Activated T-helper 2 cell treated with anti-CD3 and anti-CD28 coated beads, Interferon-gamma antibody, Interleukin-2, Interleukin-4, amounts not matched to agents 10 μg/mL and 5 μg/mL and 100 μg/mL, durations not matched to agents 14 hours and 24 hours and 36 hours (primary cell): ENCODE measurements at regions not wholly inside any gene's neighbourhood (a gene's known extent, or its start where the extent isn't known, plus 50 kb on each side); places are given as distances from the start of the nearest gene placed in this dataset.
"Not testable (repeated sequence)": the region's sequence is repeated elsewhere in the genome, so short reads cannot be mapped to it uniquely, and the experiment has no call there.

ENCODE experiments used
- DNase-seq: peaks from one replicate; pipeline ENCODE4 v3.0.0; 2021; ENCODE audit warnings: low spot score
- H3K27ac Mint-ChIP-seq: one replicate; pipeline ENCODE4 v1.8.0; 2021; ENCODE audit warnings: mixed read lengths
- H3K27me3 Mint-ChIP-seq: one replicate; pipeline ENCODE4 v1.8.0; 2021; ENCODE audit warnings: low read depth, mixed read lengths
- H3K36me3 Mint-ChIP-seq: one replicate; pipeline ENCODE4 v1.8.0; 2021; ENCODE audit warnings: low read depth, mixed read lengths
- H3K4me1 Mint-ChIP-seq: one replicate; pipeline ENCODE4 v1.8.0; 2021; ENCODE audit warnings: low read depth, mixed read lengths
- H3K4me3 Mint-ChIP-seq: one replicate; pipeline ENCODE4 v1.8.0; 2021; ENCODE audit warnings: low read depth, mild to moderate bottlenecking, moderate library complexity, mixed read lengths
- H3K9me3 Mint-ChIP-seq: one replicate; pipeline ENCODE4 v1.8.0; 2021; ENCODE audit warnings: mixed read lengths
- intact Hi-C: fragments of 100-400 bp; cut with micrococcal nuclease; formaldehyde crosslinking; loops from one replicate; pipeline ENCODE4 v1.15.1; 2023

DNA sequence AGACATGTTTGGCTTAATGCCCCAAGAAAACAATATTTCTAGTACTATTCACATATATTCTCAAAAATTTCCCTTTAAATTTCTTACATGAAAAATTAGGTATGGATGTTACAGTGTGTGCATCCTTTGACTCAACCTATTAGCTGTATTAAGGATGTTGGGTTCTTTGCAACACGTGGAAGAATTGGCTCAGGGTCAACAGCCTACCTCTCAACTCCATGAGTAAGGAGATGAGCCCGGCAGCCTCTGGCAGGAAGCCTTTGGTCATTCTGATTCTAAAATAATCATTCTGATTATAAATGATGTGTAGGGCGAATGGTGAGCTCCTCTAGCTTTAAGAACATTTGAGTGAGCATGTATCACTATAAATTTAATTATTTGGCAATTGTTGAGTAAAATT is 148.0 kb upstream of the WDFY3 start:
- H3K4me1 Mint-ChIP-seq, result no peaks in the 10 kb centered on the region
- no peak overlapping the region for H3K4me3 Mint-ChIP-seq
- intact Hi-C loops, result no loop called here
- H3K9me3 Mint-ChIP-seq, result no peaks in the 10 kb centered on the region
- no peaks in the 10 kb centered on the region for H3K36me3 Mint-ChIP-seq
- H3K27ac Mint-ChIP-seq, result no peak overlapping the region
- no peak for DNase-seq
- no peaks in the 10 kb centered on the region for H3K27me3 Mint-ChIP-seq

- no peak overlapping the region for H3K4me3 Mint-ChIP-seq
- H3K4me1 Mint-ChIP-seq, result no peaks in the 10 kb centered on the region
- H3K27me3 Mint-ChIP-seq, result no peaks in the 10 kb centered on the region
- intact Hi-C loops, result no loop called here
- DNase-seq, result no peak
- no peaks in the 10 kb centered on the region for H3K36me3 Mint-ChIP-seq
- H3K9me3 Mint-ChIP-seq, result no peaks in the 10 kb centered on the region
- no peak overlapping the region for H3K27ac Mint-ChIP-seq
Observed at GRCh38 chr4:85116008-85116407, 149.5 kb upstream of the WDFY3 start.

DNA sequence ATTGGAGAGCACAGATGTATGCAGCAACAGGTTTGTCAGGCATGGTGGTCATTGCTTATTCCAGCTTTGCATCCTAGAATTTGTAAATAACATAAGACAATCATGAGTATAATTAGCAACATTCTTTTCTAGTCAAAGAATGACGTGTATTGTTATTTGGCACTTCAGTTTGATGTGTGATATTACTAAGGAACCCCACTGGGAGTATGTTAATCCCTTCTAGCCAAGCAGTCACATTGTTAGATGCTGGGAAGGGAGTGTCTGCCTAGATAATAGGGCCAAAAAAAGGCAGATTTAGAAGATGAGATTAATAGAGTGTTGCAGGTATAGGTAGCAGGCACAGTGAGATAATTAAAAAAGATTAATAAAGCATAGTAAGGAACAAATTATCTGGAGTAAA is 159.2 kb upstream of the WDFY3 start:
- H3K27me3 Mint-ChIP-seq, result no peaks in the 10 kb centered on the region
- intact Hi-C loops, result no loop called here
- no peaks in the 10 kb centered on the region for H3K4me1 Mint-ChIP-seq
- H3K4me3 Mint-ChIP-seq, result no peak overlapping the region
- no peak for DNase-seq
- H3K36me3 Mint-ChIP-seq, result no peaks in the 10 kb centered on the region
- H3K27ac Mint-ChIP-seq, result no peak overlapping the region
- no peaks in the 10 kb centered on the region for H3K9me3 Mint-ChIP-seq

- Mint-ChIP-seq H3K4me3 (no peak overlapping the region), H3K4me1 (no peaks in the 10 kb centered on the region), H3K36me3 (no peaks in the 10 kb centered on the region), H3K9me3 (no peaks in the 10 kb centered on the region), H3K27ac (no peak overlapping the region), H3K27me3 (no peaks in the 10 kb centered on the region)
- no peak for DNase-seq
- intact Hi-C loops, result no loop called here
Observed at GRCh38 chr4:85126991-85127591, 160.6 kb upstream of the WDFY3 start.

- H3K27me3 Mint-ChIP-seq, result no peaks in the 10 kb centered on the region
- H3K4me1 Mint-ChIP-seq, result no peaks in the 10 kb centered on the region
- H3K9me3 Mint-ChIP-seq, result no peaks in the 10 kb centered on the region
- no peak overlapping the region for H3K27ac Mint-ChIP-seq
- no peak overlapping the region for H3K4me3 Mint-ChIP-seq
- intact Hi-C loops, result no loop called here
- no peaks in the 10 kb centered on the region for H3K36me3 Mint-ChIP-seq
- DNase-seq, result no peak
Observed at GRCh38 chr4:85127653-85128052, 161.2 kb upstream of the WDFY3 start.

DNA sequence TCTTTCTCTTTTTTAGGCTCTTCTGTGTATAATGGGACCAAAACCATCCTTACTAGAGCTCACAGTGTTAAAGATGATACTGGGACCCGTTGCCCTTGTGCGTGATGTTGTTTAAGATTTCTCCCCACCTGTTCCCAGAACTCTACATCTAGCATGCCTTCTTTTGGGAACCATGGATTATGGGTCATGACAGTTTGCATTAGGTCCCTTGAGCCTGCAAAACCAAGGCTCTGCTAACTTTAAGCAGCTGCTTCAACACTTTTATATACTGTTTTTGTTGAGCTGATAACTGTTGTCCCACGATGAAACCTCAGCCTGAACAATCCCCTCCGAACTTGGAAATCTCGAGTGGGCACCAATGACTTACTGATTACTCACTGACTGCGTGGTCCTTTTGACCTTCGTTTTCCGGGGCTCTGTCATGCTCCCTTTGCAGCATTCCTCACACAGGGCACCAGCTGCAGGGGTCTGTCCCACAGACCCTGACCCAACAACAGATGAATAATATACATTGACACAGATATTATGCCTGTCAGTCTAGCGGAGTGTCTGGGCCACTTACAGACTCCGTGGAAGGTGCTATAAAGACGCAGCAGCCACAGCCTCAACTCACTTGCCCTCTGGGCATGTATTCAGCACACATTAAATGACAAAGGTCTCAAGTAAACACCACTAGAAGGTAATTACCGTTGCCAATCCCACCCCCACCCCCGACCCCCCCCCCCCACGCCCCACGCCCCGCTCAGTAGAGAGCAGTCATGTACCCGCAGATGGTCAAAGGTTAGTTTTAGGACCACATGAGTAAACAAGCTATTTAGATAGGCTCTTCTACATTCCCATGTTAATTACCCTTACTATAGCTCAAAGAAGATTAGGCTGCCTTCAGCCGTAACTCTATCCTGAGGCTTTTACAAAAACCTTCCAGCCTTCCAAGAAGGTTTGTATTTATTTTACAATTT is 162.0 kb upstream of the WDFY3 start:
- no peak for DNase-seq
- Mint-ChIP-seq H3K9me3 (no peaks in the 10 kb centered on the region), H3K27ac (no peak overlapping the region), H3K27me3 (no peaks in the 10 kb centered on the region), H3K4me1 (no peaks in the 10 kb centered on the region), H3K36me3 (no peaks in the 10 kb centered on the region), H3K4me3 (no peak overlapping the region)
- intact Hi-C loops, result no loop called here

- H3K9me3 Mint-ChIP-seq, H3K36me3 Mint-ChIP-seq, H3K27me3 Mint-ChIP-seq, H3K27ac Mint-ChIP-seq, H3K4me1 Mint-ChIP-seq, H3K4me3 Mint-ChIP-seq, intact Hi-C loops, DNase-seq: not testable (repeated sequence)
Observed at GRCh38 chr4:85129354-85130125, 163.1 kb upstream of the WDFY3 start.

DNA sequence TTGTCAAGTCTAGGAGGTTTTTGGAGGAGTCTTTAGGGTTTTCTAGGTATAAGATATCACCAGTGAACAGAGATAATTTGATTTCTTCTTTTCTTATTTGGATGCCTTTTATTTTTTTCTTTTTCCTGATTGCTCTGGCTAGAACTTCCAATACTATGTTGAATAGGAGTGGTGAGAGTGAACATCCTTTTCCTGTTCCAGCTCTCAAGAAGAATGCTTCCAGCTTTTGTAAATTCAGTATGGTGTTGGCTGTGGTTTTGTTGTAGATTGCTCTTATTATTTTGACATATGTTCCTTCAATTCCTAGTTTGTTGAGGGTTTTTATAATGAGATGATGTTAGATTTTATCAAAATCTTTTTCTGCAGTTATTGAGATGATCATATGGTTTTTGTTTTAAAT is 165.6 kb upstream of the WDFY3 start:
- no peak for DNase-seq
- intact Hi-C loops, result no loop called here
- H3K9me3 Mint-ChIP-seq, result no peaks in the 10 kb centered on the region
- no peaks in the 10 kb centered on the region for H3K36me3 Mint-ChIP-seq
- H3K4me3 Mint-ChIP-seq, result no peak overlapping the region
- no peaks in the 10 kb centered on the region for H3K27me3 Mint-ChIP-seq
- H3K27ac Mint-ChIP-seq, result no peak overlapping the region
- H3K4me1 Mint-ChIP-seq, result no peaks in the 10 kb centered on the region

DNA sequence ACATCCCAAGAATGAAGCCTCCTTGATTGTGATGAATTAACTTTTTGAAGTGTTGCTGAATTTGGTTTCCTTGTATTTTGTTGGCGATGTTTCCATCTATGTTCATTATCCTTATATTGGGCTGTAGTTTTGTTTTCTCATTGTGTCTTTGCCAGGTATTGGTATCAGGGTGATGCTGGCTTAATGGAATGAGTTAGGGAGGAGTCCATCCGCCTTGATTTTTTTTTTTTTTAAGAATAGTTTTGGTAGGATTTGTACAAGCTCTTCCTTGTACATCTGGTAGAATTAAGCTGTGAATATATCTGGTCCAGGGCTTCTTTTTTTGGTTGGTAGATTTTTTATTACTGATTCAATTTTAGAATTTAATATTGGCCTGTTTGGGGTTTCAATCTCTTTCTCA is 166.1 kb upstream of the WDFY3 start:
- no peak overlapping the region for H3K27ac Mint-ChIP-seq
- H3K9me3 Mint-ChIP-seq, result no peaks in the 10 kb centered on the region
- H3K27me3 Mint-ChIP-seq, result no peaks in the 10 kb centered on the region
- intact Hi-C loops, result no loop called here
- no peak overlapping the region for H3K4me3 Mint-ChIP-seq
- H3K4me1 Mint-ChIP-seq, result no peaks in the 10 kb centered on the region
- no peaks in the 10 kb centered on the region for H3K36me3 Mint-ChIP-seq
- no peak for DNase-seq

- not testable (repeated sequence) for H3K4me1 Mint-ChIP-seq, H3K9me3 Mint-ChIP-seq, DNase-seq, H3K36me3 Mint-ChIP-seq, H3K27ac Mint-ChIP-seq, H3K4me3 Mint-ChIP-seq, H3K27me3 Mint-ChIP-seq
- intact Hi-C loops, result loop anchor here (10.0 kb wide), 1 partner anchor 825 kb away; no protein-coding TSS in a partner anchor
Observed at GRCh38 chr4:85139749-85140148, 173.3 kb upstream of the WDFY3 start.

- no peaks in the 10 kb centered on the region for H3K27me3 Mint-ChIP-seq
- no peaks in the 10 kb centered on the region for H3K4me1 Mint-ChIP-seq
- H3K36me3 Mint-ChIP-seq, result no peaks in the 10 kb centered on the region
- H3K4me3 Mint-ChIP-seq, result no peak overlapping the region
- intact Hi-C loops, result loop anchor here (10.0 kb wide), 1 partner anchor 822 kb away; no protein-coding TSS in a partner anchor
- H3K27ac Mint-ChIP-seq, result no peak overlapping the region
- no peaks in the 10 kb centered on the region for H3K9me3 Mint-ChIP-seq
- DNase-seq, result no peak
Observed at GRCh38 chr4:85142451-85142850, 176.0 kb upstream of the WDFY3 start.

DNA sequence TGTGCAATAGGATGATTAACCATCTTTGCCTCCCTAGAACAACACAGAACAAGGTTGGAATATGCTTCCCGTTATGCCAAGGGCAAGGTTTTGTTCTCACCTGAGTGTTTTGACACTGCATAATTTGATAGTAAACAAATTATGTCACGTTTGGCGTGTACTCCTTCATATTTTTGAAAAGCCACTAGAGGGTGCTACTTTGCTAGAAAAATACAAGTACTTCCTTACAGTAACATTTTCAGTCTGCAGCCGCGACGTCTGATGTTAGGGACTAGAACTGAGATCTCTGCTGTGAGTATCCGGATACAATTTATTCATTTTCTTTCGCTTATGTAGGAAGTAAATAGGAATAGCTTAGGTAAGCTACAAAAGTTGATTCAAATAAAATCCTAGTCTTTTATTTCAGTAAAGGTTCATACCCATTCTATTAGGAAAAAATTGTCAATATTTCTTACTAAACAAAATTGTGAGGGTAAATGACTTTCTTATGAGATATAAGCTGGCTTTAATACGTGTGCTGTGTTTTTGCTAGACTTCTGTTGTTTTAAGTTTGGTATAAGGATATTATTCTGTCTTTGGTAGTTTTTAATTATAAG is 181.1 kb upstream of the WDFY3 start:
- H3K4me3 Mint-ChIP-seq, result no peak overlapping the region
- no peaks in the 10 kb centered on the region for H3K4me1 Mint-ChIP-seq

More for the DNA sequence above, 181.1 kb upstream of the WDFY3 start:
- Mint-ChIP-seq H3K36me3 (no peaks in the 10 kb centered on the region), H3K27ac (no peak overlapping the region), H3K9me3 (no peaks in the 10 kb centered on the region), H3K27me3 (no peaks in the 10 kb centered on the region)
- intact Hi-C loops, result loop anchor here (1.0 to 10.0 kb wide), 4 partner anchors 223 to 895 kb away; no protein-coding TSS in a partner anchor
- no peak for DNase-seq
